Pons (tissue), 1 donor: ENCODE measurements at regions not wholly inside any gene's neighbourhood (a gene's known extent, or its start where the extent isn't known, plus 50 kb on each side); places are given as distances from the start of the nearest gene placed in this dataset.

Source experiments
- DNase-seq: peaks from one replicate; pipeline ENCODE4 v3.0.0-alpha.2; 2016; ENCODE audit warnings: low spot score

DNA sequence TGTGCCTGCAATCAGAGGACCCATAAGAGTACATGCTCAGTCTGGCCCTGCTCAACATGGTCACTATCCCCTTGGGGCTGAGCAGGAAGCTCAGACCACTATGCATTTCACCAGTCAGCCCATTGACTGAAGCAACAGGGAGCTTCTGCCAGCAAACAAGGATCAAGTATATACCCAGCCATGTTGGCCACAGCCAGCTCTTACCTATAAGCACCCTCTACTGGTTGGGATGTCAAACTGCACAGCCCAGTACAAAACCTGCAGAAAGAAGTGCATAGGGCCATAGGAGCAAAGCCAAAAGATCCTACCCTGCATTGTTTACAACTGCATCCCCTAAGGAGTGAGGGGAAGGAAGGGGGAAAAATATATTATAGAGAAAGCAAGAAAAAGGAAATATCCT lies 214.4 kb upstream of the CPEB2 start:
- DNase-seq, result no peak

DNA sequence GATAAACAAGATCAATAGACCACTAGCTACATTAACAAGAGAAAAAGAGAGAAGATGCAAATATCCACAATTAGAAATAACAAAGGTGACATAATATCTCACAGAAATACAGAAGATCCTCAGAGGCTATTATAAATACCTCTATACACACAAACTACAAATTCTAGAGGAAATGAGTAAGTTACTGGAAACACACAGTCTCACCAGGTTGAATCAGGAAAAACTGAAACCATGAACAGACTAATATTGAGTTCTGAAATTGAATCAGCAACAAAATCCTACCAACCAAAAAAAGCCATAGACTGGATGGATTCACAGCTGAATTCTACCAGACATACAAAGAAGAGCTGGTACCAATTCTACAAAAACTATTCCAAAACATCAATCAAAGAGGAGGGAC lies 211.8 kb upstream of the CPEB2 start:
- no peak for DNase-seq

DNA sequence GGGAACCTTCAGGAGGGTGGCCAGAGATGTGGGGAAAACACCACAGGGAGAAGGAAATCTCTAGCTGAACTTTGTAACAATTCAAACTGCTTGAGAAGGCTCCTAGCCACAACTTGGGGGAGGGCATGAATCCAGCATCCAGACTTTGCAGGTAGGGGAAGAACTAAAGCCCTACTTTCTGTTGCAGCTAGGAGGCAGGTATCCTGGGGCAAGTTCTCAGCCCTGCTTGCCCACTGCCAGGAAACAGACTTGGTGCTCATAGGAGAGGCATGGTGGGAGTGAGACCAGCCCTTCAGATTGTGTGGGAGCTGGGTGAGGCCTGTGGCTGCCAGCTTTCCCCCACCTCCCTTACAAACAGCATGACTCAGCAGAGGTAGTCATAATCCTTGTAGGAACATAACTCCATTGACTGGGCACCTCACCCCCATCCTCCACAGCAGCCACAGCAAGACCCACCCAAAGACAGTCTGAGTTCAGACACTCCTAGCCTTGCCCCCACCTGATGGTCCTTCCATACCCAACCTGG lies 209.5 kb upstream of the CPEB2 start:
- DNase-seq, result no peak

DNA sequence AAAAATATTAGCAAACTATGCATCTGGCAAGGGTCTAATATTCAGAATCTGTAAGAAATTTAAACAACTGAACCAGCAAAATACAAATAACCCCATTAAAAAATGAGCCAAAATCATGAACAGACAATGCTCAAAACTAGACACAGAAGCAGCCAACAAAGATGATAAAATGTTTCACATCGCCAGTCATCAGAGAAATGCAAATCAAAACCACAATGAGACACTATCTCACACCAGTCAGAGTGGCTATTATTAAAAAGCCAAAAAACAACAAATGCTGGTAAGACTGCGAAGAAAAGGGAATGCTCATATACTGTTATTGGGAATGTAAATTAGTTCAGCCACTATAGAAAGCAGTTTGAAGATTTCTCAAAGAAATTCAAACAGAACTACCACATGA lies 201.3 kb upstream of the CPEB2 start:
- no peak for DNase-seq

DNA sequence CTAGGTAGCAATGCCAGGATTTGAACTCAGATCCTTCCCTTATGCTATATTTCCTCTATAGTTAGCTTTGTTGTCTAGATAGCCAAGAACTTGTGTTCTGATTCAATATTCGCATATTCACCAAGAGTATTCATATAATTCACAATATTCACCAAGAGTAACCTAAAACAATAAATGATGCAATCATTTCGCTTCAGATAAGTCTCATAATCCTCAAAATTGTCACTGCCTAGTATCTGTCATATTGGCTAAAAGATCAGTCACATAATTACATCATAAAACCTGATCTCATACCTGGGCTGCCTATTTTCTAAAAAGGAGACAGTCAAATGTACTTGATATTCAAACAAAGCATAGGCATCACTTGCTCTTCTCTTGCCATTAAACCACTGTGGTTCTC lies 199.7 kb upstream of the CPEB2 start:
- DNase-seq, result no peak

DNA sequence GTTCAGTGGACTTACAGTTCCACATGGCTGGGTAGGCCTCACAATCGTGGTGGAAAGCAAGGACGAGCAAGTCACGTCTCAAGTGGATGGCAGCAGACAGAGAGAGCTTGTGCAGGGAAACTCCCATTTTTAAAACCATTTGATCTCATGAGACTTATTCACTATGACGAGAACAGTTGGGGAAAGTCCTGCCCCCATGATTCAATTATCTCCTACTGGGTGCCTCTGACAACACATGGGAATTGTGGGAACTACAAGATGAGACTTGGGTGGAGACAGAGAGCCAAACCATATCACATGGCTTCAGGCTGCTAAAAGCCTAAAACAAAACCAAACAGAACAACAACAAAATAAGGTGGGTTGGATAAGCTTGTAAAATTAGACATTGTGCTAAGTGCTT lies 194.4 kb upstream of the CPEB2 start:
- DNase-seq, result no peak

DNA sequence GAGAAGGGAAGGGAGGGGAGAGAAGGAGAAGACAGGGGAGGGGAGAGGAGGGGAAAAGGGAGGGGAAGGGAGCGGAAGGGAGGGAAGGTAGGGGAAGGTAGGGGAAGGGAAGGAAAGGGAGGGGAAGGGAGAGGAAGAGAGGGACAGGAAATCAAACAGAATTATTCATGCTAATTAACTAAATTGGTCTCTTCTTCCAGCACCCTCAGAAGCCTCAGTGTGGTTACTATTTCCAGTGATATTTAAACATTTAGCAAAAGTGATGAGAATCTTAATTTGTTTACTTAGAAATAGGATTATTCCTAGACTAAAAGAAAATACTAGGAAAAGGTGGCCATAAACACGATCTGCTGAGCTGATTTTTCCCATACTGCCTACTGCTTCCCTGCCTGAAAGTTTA lies 193.1 kb upstream of the CPEB2 start:
- no peak for DNase-seq

DNA sequence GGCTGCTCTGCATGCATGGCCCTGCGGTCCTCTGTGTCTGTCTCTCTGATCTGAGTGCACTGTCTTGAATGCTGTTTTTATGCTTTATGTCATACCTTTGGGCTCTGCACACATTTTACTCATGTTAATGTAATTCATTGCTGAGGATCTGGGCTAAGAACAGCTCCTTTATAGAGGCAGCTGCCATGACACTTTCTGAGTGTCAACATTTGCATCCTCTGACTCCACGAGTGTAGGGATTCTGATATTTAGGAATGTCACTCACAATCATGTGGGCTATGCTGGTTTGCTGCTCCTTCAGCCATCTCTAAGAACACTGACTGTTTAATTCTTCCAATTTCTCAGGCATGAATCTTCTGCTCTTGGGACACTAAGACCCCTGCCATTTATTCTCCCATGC lies 192.2 kb upstream of the CPEB2 start:
- no peak for DNase-seq

DNA sequence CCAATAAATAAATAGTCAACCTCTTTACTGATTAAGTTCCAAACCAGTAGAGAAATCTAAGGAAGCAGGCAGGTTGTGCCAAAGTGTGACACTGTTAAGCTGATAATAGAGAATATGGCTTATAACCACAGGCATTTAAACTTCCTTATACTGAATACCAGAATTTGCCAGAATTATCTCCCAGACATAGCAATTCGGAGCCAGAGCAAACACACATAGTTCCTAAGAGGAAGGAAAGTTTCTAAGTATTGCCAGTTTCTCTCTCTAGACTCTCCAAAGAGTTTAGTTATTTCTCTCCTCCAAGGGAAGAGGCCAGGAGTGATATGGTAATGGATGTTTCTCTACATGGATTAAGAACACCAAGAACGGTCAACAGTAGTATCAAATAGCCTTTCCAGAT lies 191.7 kb upstream of the CPEB2 start:
- no peak for DNase-seq

DNA sequence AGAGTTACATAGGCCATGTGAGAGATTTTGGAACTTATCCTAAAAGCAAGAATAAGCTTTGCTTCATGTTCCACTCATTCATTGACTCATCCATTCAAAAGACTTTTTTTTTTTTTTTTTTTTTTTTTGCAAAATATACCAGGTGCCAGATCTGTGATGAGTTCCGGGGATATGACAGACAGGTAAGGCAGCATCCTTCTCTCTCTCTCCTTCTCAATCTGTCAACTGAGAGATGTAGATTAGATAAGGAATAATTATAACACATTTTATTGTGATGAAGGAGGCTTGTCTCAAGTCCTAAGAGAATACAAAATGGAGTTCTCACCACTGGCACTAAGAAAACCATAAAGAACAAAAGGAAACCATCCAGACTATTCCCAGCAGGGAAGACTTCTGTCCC lies 190.2 kb upstream of the CPEB2 start:
- no peak for DNase-seq

DNA sequence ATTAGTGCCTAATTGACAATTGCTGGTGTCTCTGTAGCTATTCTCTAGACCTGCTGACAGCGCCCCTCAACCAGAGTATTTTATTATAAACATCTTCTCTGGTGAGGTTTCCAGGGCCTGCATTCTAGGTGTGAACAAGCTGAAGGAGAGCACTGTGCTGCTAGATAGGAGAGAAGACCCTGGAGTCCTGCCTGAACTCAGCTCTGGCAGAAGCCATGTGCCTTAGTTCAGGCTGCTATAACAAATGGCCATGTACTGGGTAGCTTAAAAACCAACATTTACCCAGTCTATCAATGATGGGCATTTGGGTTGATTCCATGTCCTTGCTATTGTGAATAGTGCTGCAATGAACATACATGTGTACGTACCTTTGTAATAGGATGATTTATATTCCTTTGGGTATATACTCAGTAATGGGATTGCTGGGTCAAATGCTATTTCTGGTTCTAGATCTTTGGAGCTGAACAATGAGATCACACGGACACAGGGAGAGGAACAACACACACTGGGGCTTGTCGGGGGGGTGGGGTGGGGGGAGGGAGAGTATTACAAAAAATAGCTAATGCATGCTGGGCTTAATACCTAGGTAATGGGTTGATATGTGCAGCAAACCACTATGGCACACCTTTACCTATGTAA lies 185.5 kb upstream of the CPEB2 start:
- DNase-seq, result no peak

DNA sequence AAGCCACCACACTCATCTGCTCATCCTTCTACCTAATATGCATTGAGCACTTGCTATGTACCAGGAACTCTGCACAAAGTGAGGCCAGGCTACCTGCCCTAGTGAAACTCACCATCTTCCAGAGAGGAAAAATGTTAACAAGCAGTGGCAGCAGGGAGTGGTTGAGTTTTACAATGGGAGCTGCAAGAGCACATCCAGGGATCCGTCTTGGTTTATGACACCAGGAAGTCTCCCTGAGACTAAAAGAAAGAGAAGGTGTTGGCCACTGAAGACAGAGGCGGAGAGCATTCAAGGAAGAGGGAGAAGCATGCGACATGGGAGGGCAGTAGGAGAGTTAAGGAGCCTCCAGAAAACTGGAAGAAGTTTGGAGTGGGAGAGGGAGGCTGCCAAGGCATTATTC lies 178.1 kb upstream of the CPEB2 start:
- no peak for DNase-seq

DNA sequence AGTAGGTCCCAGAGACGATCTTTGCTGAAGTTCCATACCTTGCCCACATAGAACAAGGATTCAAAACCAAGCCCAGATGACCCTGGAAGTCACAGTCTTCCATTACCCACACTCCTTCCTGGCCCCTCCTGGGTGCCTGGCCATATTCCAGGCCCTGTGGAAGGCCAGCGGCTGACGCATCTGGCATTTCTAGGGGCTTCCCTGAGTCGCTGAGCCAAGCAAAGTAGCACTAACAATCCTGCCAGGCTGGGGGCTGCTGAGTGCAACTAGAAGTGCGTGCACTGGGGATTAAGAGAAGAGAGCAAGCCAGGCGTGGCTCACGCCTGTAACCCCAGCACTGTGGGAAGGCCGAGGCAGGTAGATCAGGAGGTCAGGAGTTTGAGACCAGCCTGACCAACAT lies 175.2 kb upstream of the CPEB2 start:
- DNase-seq, result no peak

DNA sequence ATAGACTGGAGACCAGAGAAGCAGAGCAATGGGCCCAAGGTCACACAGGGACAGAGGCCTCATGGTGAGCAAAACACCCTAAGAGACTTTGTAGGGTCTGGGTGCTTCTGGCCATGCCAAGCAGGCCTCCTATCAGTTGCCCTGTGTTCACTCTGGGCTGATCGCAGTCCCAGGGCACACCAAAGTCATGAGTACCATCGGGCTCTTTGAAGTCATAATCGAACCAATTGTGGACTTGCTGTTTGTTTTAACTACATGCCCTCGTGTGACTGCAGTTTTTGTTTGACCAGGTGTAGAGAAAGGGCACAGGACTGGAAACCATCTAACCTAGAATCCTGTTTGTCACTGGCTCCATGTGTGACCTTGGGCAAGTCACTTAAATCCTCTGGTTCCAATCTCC lies 172.5 kb upstream of the CPEB2 start:
- no peak for DNase-seq

DNA sequence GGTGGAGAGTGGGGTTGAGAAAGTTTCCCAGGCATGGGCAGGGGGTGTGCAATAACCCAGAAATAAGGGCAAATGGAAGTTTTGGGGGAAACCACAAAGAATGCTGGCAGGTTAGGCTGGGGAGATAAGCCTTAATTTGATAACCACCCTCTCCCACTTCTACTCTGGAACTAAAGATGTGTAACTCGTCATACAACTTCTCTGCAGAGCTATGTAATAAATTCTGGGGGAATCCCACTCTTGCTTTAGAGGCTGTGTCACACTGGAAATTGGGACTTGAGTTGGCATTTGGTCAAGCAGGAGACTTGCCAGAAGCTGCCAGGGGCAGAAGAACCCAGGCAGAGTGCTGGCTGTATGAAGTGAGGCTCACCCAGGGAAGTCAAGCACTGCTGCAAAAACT lies 170.9 kb upstream of the CPEB2 start:
- DNase-seq, result no peak

DNA sequence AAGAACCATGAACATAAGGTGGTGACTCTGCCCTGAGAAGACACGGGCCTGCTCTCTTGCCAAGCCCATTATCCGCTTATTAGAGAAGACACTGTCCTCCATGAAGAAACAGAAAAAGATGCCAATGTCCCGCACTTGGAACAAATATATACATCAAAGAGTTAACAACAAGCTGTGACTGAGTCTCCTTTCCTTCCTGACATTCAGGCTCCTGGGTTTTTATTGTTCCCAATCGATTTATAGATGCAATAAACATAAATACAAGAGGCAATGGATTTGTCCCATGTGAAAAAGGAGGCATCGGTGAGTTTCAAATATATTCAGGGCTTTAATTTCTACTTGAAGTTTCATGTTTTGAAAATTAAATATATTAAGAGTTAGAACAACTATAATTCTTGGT lies 169.2 kb upstream of the CPEB2 start:
- no peak for DNase-seq

DNA sequence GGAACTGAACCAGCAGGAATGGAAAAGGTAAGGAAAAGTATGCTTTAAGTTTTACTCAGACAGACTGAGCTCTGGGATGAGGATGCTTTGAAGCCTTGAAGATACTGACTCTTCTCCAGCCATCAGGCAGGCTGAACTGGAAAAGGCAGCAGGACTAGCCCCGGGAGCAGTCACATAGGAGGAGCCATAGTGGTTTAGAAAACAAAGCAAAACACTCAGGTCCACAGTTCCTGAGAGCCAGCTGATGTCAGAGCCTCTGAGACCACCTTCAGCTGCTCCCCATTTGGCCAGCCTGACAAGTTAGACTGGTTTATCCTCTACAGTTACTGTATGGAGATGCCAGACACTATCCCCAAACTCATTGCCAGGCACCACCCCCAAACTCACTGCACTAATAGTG lies 167.9 kb upstream of the CPEB2 start:
- no peak for DNase-seq

DNA sequence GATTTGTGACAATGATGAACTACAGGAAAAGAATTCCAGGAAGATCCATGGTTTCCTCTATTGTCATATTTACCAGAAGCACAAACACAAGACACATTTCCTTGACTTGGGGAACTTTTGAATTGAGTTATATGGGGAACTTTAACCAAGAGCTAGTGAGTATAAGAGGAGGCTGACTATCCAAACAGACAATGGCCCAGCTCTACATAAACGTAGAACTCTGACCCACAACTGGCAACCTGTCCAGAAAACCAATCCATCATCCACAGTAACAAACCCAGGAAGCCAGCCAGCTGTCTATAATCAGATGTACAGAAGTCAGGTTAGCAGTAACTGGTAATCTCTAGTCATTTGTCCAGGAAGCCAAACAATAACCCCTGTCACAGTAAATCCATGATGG lies 167.0 kb upstream of the CPEB2 start:
- no peak for DNase-seq

DNA sequence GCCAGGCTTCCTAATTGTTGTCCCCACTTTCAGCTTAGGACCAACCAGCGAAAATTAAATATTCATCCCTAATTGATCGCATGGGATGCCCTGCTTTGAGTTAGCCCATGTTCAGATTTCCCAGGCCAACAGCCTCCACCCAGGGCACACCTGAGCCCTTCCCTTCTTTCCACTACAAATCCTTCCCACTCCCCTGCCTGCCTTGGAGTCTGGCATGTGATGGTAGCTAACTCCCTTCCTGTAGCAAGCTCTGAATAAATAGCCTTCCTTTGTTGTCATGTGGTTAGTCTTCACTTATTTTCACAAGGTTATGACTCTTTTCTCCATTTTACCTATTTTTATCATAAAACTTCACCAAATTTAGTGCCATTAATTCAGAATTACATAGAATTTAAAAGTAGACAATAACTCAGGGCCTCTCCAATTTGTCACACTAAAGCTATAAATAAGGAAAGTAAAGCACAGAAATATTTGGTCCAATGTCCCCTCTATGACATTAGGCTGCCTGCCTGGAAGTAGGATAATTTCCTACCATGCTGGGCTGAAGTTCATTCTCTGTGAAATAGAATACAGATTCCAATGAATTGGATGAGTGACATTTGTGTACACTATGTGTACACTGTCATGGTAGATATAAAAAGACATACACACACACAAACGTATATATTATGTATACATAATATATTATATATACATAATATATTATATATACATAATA lies 166.4 kb upstream of the CPEB2 start:
- no peak for DNase-seq

DNA sequence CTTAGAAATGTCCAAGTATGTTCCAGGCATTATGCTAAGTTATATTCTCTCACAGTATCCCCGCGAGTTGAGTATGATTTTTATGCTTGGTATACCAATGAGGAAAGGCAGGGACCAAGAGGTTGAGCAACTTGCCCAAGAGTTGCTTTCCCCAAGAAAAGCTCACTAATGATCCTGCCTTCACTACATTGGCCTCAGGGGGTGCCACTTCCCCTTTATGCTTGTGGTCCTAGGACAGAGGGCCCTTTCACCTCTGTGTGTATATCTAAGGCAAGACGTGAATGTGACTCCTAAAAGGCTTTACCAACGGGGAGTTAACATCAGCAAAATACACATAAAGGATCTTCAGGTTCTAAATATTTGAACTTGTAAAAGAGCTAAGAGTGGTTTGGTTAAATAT lies 164.4 kb upstream of the CPEB2 start:
- no peak for DNase-seq

DNA sequence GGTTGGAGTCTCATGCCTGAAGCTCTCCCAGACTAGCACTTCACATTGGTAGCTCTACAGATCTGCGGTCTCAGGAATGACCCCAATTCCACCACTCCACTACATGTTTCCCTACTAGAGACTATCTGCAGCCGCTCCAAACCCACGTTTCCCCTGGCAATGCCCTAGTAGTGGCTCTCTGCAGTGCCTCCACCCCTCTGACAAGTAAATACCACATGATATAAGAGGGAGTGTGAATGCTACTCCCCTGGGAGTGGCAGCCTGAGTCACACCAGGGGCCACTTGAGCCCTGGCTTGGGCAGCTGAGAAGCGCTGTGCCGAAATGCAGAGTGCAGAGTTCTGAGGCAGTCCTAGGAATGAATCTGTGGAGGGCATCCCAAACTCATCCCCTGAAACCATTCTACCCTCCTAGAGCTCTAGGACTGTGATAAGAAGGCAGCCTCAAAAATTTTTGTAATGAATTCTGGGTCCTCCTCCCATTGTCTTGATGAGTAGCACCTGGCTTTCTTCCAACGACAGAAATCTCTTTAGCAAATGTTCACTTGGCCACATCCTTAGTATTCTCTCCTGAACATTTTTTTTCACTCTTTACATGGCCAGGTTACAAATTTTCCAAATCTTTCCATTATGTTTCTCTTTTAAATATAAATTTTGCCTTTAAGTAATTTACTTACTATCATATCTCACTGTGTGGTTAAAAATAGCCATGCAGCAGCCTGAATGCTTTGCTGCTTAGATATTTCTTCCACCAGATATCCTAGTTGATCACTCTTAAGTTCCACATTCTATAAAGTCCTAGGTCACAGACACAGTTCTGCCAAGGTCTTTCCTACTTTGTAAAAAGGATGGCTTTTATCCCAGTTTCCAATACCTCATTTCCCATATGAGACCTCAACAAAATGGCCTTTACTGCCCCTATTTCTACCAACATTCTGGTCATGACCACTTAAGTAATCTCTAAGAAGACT lies 160.2 kb upstream of the CPEB2 start:
- DNase-seq, result no peak

DNA sequence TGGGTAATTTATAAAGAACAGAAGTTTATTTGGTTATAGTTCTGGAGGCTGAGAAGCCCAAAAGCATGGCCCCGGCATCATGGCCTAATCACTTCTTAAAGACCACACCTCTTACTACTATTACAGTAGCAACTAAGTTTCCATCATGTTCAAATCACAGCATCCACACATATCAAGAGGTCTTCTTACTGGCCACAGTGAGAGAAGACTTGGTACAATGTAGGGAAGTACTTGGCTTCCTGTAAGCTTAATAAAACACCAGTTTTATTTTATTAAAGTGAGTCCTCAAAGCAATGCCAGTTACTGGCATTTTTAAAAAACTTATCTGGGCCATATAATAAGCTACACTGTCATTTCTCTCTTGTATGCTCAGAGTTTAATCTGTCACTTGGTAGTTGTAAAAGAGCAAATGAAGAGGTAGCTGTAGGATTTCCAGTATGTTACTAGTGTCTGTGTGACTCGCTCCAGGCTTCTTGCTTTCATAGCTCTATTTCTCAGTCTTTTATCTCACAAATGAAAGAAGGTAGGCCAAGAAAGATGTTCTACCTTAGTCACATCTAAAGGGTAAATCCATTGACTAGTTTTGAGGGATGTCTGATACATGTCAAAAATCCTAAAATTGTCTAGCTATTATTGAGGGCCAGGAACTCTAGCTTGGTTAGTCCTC lies 159.2 kb upstream of the CPEB2 start:
- no peak for DNase-seq
